Naive thymus-derived CD8-positive, alpha-beta T cell (primary cell): ENCODE measurements at regions not wholly inside any gene's neighbourhood (a gene's known extent, or its start where the extent isn't known, plus 50 kb on each side); places are given as distances from the start of the nearest gene placed in this dataset.

Source experiments
- ATAC-seq, 2 donors: fragments of 150-1000 bp; cut with Tn5 transposase in 1 of 2; sonication (Bioruptor Pico), chemical (Tn5 transposase) in 1 of 2; 1 replicate in 1 of 2; 2 replicates in 1 of 2; pipeline ENCODE4 v1.10.0; 2021; ENCODE audit warnings: mild to moderate bottlenecking in 2 of 2, moderate library complexity in 2 of 2
- POLR2A ChIA-PET: fragments of 350-600 bp; sonication (Branson Sonifier 250); formaldehyde crosslinking; loops from one replicate; lab custom pipeline; 2021; ENCODE audit warnings: antibody characterized with exemption; lab: Charles Lee
- DNase-seq, 10 donors: peaks; one replicate each; pipeline versions ENCODE4 v3.0.0 to v3.0.0-alpha.2; 2020 to 2022
- H3K27ac Mint-ChIP-seq, 10 donors: one replicate each; pipeline ENCODE4 v1.8.0; 2020 to 2022; ENCODE audit warnings: mild to moderate bottlenecking in 10 of 10, mixed read lengths in 10 of 10, moderate library complexity in 4 of 10, inconsistent platforms in 1 of 10
- H3K27me3 Mint-ChIP-seq, 5 donors: one replicate each; pipeline ENCODE4 v1.8.0; 2021 to 2022; ENCODE audit warnings: mixed read lengths in 5 of 5
- H3K36me3 Mint-ChIP-seq, 3 donors: one replicate each; pipeline ENCODE4 v1.8.0; 2020 to 2022; ENCODE audit warnings: mixed read lengths in 3 of 3, mild to moderate bottlenecking in 2 of 3, inconsistent platforms in 1 of 3
- H3K4me1 Mint-ChIP-seq, 4 donors: one replicate each; pipeline ENCODE4 v1.8.0; 2021 to 2022; ENCODE audit warnings: mixed read lengths in 4 of 4
- H3K4me3 Mint-ChIP-seq, 10 donors: one replicate each; pipeline ENCODE4 v1.8.0; 2020 to 2022; ENCODE audit warnings: mild to moderate bottlenecking in 10 of 10, mixed read lengths in 10 of 10, moderate library complexity in 6 of 10, inconsistent platforms in 1 of 10
- H3K9me3 Mint-ChIP-seq, 9 donors: one replicate each; pipeline ENCODE4 v1.8.0; 2020 to 2022; ENCODE audit warnings: mixed read lengths in 9 of 9, mild to moderate bottlenecking in 3 of 9, inconsistent platforms in 1 of 9, moderate library complexity in 1 of 9

DNA sequence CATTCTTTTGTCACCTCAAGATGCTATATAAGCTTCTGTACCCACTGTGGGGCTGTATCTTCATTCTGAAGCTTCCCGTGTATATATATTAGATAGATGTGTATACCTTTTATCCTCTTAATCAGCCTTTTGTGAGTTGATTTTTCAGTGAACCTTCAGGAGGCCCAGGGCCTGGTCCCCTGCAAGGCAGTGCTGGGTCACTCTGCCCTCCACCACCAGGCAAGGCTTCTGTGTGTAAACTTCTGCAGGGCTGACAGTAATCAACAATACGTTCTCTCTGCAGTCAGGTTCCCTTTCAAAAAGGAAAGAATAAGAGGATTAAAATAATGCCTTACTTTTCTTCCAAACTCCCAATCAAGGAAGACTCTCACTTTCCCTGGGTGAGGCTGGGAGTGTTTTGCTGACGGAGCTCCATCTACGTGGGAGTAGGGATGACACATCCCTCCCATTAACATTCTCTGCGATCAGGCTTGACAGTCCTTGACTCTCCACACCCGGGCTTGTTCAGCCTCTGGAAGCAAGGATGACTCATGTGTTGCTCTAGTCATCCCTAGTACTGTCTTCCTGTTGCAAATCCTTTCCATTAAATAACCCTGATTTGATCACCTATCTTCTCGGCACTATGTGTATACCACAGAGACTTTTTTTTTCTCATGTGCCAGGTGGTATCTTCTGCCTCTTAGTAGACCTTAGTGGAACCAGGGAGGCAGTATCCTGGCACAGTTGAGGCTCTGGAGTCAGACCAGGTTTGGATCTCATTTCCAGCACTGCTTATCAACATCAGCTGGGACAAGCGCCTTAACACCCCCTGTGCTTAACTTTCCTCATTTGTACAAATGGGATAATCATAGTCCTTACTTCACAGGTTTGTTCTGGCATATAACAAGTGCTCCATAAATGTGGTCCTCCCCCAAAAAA, 70.3 kb upstream of the KCNK1 start:
- H3K4me3 Mint-ChIP-seq, result no peak overlapping the region
- DNase-seq (no peak), ATAC-seq (no peak)
- H3K36me3 Mint-ChIP-seq, result peaks cover 0 to 5% (median 0%) of the 10 kb centered on the region in 3 donors
- H3K4me1 Mint-ChIP-seq, result no peaks in the 10 kb centered on the region
- no peak overlapping the region for H3K27ac Mint-ChIP-seq
- H3K27me3 Mint-ChIP-seq, result peaks cover 2 to 34% (median 7%) of the 10 kb centered on the region in 5 donors
- H3K9me3 Mint-ChIP-seq, result peaks cover 0 to 23% (median 6%) of the 10 kb centered on the region in 9 donors
- POLR2A ChIA-PET, result no interaction called here

DNA sequence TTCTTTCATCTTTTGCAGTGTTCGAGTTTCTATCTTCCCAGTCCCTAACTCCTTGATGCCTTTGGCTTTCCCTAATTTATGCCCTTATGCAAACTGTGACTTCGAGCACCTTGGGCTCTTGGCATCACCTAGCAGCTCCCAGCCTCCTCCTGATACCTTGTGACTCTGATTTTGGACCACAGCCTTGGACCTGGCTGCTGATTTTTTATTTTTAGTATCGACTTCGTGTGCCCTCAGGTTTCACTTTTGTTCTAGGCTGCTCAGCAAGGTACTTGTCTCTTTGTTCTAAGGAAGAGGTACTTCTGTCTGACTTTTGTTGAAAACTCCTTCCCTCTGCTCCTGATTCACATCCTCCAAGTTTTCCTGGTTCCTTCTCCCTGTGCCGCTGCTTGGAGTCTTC, 69.6 kb upstream of the KCNK1 start:
- Mint-ChIP-seq H3K9me3 (peaks cover 0 to 23% (median 6%) of the 10 kb centered on the region in 9 donors), H3K27me3 (peaks cover 2 to 34% (median 9%) of the 10 kb centered on the region in 5 donors), H3K4me3 (no peak overlapping the region), H3K36me3 (peaks cover 0 to 5% (median 0%) of the 10 kb centered on the region in 3 donors), H3K4me1 (no peaks in the 10 kb centered on the region), H3K27ac (no peak overlapping the region)
- POLR2A ChIA-PET, result no interaction called here
- ATAC-seq (no peak), DNase-seq (no peak)

DNA sequence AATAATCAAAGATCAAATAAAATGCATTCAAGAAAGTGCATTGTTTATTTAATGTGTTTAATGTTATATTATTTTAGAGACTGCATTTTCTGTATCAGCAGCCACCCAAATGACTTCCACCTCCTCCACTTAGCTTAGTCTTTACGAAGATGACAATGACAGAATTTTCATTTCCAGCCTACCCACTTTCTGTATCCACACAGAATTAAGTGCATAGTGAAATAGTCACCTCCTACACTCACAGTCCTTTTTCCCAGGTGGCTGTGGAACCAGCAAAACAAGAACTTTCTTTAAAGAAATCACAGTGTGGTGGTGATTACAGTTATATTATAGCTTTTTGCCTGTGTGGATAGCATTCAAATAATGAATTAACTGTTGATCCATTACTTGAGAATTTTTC, 66.2 kb upstream of the KCNK1 start:
- no peaks in the 10 kb centered on the region for H3K4me1 Mint-ChIP-seq
- H3K9me3 Mint-ChIP-seq, result peaks cover 0 to 10% (median 2%) of the 10 kb centered on the region in 9 donors
- no peak for DNase-seq
- H3K27ac Mint-ChIP-seq, result peak overlapping the region in 1 of 10 donors; percentile 66
- H3K36me3 Mint-ChIP-seq, result peaks cover 0 to 5% (median 0%) of the 10 kb centered on the region in 3 donors
- ATAC-seq, result no peak
- peaks cover 2 to 34% (median 10%) of the 10 kb centered on the region in 5 donors for H3K27me3 Mint-ChIP-seq
- POLR2A ChIA-PET, result no interaction called here
- no peak overlapping the region for H3K4me3 Mint-ChIP-seq

DNA sequence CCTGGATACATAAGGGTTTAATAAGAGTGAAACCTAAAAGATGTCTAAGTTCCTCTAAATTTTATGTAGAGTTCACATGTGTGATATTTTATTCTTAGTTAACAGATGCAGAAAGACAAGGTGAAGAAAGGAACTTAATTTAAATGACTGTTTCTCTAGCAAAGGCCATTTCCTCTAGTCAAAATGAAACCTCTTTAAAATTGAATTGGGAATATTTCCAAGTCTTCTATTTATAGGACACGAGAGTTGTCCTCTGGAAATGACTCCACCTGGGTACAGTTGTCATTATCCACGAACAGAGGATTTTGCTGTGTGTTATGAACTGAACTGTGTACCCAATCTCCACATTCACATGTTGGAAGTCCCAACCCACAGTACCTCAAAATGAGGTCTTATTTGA, 64.5 kb upstream of the KCNK1 start:
- ATAC-seq, result no peak
- H3K27ac Mint-ChIP-seq, result no peak overlapping the region
- H3K36me3 Mint-ChIP-seq, result peaks cover 0 to 9% (median 0%) of the 10 kb centered on the region in 3 donors
- peaks cover 0 to 10% (median 2%) of the 10 kb centered on the region in 9 donors for H3K9me3 Mint-ChIP-seq
- no peak overlapping the region for H3K4me3 Mint-ChIP-seq
- DNase-seq, result no peak
- POLR2A ChIA-PET, result no interaction called here
- peaks cover 4 to 28% (median 11%) of the 10 kb centered on the region in 5 donors for H3K27me3 Mint-ChIP-seq
- H3K4me1 Mint-ChIP-seq, result no peaks in the 10 kb centered on the region

DNA sequence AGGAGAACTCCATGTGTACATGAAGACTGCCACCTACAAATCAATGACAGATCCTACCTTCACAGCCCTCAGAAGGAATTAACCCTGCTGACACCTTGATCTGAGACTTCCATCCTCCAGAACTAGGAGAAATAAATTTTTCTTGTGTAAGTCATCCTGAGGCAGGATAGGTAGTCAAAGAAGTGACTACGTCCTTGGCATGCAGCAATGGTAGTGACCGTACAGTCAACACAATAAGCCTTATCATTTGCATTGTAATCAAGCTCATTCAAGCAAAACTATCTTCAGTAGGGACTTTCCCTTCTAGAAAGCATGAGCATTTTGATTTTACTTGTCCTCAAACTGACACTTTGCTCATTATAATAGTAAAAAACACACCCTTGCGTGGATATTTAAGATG, 64.0 kb upstream of the KCNK1 start:
- Mint-ChIP-seq H3K4me3 (no peak overlapping the region), H3K4me1 (no peaks in the 10 kb centered on the region), H3K36me3 (peaks cover 0 to 11% (median 0%) of the 10 kb centered on the region in 3 donors), H3K27ac (no peak overlapping the region), H3K9me3 (peaks cover 0 to 10% (median 2%) of the 10 kb centered on the region in 9 donors), H3K27me3 (peaks cover 3 to 23% (median 8%) of the 10 kb centered on the region in 5 donors)
- POLR2A ChIA-PET, result no interaction called here
- no peak for ATAC-seq
- DNase-seq, result no peak

DNA sequence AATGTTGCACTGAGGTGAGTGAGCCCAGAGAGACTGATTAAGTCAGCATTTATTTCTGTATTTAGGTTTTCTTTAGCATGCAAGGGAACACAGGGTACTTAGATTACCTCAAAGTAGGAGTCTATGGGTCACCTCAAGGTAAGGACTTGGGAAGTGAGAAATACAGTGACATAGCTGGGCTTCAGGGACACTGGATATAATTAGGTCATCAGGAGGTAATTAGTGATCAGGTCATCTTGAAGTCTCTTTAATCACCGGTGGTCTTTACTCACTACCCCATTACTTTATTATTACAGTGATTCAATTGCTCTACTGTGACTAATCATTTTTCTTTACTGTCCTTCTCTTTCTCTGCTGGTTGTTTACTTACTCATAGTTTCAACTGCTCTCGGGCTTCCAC, 59.9 kb upstream of the KCNK1 start:
- peaks cover 0 to 5% (median 0%) of the 10 kb centered on the region in 3 donors for H3K36me3 Mint-ChIP-seq
- H3K4me3 Mint-ChIP-seq, result no peak overlapping the region
- peaks cover 0 to 8% (median 3%) of the 10 kb centered on the region in 5 donors for H3K27me3 Mint-ChIP-seq
- DNase-seq, result no peak
- peaks cover 0 to 3% (median 0%) of the 10 kb centered on the region in 9 donors for H3K9me3 Mint-ChIP-seq
- no peak for ATAC-seq
- POLR2A ChIA-PET, result no interaction called here
- no peak overlapping the region for H3K27ac Mint-ChIP-seq
- H3K4me1 Mint-ChIP-seq, result no peaks in the 10 kb centered on the region

DNA sequence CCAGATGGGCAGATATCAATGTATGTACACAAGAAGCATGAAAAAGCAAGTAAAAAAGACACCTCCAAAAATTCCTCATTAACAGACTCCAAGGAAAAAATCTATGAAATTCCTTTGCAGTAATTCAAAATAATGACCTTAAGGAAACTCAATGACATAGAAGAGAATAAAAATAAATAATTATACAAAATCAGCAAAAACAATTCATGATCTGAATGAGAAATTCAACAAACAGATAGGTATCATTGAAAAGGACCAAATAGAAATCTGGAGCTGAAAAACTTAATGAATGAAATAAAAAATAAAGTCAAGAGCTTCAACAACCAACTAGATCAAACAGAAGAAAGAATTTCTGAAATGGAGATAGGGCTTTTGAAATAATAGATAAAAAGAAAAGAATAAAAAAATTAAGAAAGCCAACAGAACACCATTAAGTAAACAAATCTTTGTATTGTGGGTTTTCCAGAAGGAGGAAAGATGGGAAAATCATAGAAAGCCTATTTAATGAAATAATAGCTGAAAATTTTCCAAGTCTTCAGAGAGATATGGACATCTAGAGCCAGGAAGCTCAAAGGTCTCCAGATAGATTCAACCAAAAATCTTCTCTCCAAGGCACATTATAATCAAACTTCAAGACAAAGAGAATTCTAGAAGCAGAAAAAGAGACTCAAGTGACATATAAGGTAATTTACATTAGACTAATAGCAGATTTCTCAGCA, 52.0 kb upstream of the KCNK1 start:
- Mint-ChIP-seq H3K4me3 (no peak overlapping the region), H3K36me3 (peaks cover 0 to 17% (median 0%) of the 10 kb centered on the region in 3 donors), H3K4me1 (no peaks in the 10 kb centered on the region), H3K27ac (no peak overlapping the region), H3K9me3 (peaks cover 3 to 63% (median 21%) of the 10 kb centered on the region in 9 donors), H3K27me3 (peaks cover 0 to 2% (median under 1%) of the 10 kb centered on the region in 5 donors)
- no peak for ATAC-seq
- POLR2A ChIA-PET, result no interaction called here
- DNase-seq, result no peak
